ENCODE measurements at regions not wholly inside any gene's neighbourhood (a gene's known extent, or its start where the extent isn't known, plus 50 kb on each side); places are given as distances from the start of the nearest gene placed in this dataset.

- TF ChIP-seq CTCF (IDR thresholded peaks at IDR 0.05; ENCODE audit: insufficient read depth, low read length) (no peak), GABPA (IDR thresholded peaks at IDR 0.05; ENCODE audit: low read depth) (no peak)
Observed at GRCh38 chr6:91886183-91886795, 1299.4 kb upstream of the MAP3K7 start.
